HL-60 (cell line): ENCODE measurements at regions not wholly inside any gene's neighbourhood (a gene's known extent, or its start where the extent isn't known, plus 50 kb on each side); places are given as distances from the start of the nearest gene placed in this dataset.

ENCODE experiments used
- DNase-seq, 2 experiments: peaks; one replicate each; pipeline ENCODE4 v3.0.0-alpha.2; 2010 to 2020; ENCODE audit warnings: low read depth in 1 of 2, low spot score in 1 of 2
- H3K27ac ChIP-seq: fragments of 250-450 bp; sonication (Bioruptor Pico); replicated peaks from 2 replicates; pipeline ENCODE4 v1.5.1; 2020; ENCODE audit warnings: mild to moderate bottlenecking, moderate library complexity
- H3K27me3 ChIP-seq: fragments of 250-450 bp; sonication (Bioruptor Pico); 2 replicates; pipeline ENCODE4 v1.5.1; 2021; ENCODE audit warnings: mild to moderate bottlenecking, moderate library complexity; ENCODE audit not compliant: insufficient read depth, poor library complexity, severe bottlenecking
- H3K4me3 ChIP-seq: replicated peaks from 2 replicates; pipeline ENCODE4 v1.5.1; 2011; ENCODE audit warnings: mild to moderate bottlenecking, control low read depth, low read length; ENCODE audit not compliant: insufficient read depth
- GABPA ChIP-seq: IDR thresholded peaks from 2 replicates; pipeline ENCODE4 v1.6.1; 2012; ENCODE audit warnings: low read depth
- POLR2AphosphoS5 ChIP-seq: IDR thresholded peaks from 2 replicates; pipeline ENCODE4 v1.6.1; 2012; ENCODE audit warnings: low read depth
- SPI1 ChIP-seq: IDR thresholded peaks from 2 replicates; pipeline ENCODE4 v1.6.1; 2012; ENCODE audit warnings: low read depth, mild to moderate bottlenecking, borderline replicate concordance
- TF ChIP-seq, protein P1 (sequence below): IDR thresholded peaks from 2 replicates; pipeline ENCODE4 v1.6.1; 2012; ENCODE audit warnings: low read depth; ENCODE audit not compliant: insufficient replicate concordance
- TF ChIP-seq, protein P2 (sequence below): IDR thresholded peaks from one replicate; pipeline ENCODE4 v1.5.1; 2011; ENCODE audit warnings: low read length, control low read depth, inconsistent platforms; ENCODE audit not compliant: insufficient read depth

DNA sequence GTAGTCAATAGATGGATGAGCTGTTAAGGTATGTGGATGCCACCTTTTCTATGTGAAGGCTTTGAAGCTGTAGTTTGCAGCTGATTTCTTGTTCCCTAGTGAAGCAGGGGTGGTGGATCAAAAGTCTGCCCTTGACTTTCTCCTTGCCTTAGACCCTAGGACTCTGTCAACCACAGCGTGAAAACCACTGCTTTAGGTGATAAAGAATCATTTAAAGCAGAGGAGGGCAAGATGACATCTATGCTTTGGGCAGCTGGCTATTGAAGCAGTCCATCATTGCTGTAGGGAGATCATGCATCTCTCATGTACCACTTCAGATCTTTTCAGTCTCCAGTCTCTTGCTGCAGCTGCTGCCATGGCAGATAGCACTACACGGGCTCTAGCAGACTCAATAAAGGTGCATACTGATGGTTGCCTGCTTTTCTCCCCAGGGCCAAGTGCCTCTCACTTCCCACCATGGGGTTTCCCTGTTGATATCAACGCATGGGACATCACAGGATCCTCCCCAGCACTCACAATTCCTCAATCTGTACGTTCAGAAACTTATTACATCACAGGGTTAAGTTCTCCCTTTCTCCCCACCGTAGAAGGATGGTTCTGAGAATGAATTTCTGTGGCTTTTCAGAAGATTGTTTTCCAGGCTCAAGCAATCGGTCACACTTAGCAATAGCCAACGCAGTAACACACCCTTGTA is 122.0 kb upstream of the STMND1 start:
- no peak for DNase-seq

DNA sequence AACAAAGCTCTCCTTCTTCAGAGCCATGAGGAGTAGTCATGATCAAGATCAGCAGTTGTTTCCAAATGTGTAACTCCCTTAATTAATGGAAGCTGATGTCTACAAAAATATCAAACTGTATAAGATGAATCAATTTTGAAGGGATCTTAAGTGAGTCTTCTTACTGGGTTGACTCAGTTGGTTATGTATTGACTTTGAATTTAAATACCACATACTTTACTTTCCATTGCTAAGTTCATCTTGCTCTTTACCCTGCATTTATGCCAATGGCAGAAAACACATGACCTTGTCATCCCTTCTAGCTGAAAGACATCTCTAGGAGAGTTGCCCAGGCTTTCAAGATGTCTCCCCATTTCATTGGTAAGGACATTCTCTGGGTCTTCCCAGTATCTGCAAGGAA is 123.2 kb upstream of the STMND1 start:
- DNase-seq = no peak
- Histone ChIP-seq H3K4me3 (no peak overlapping the region), H3K27ac (no peak overlapping the region), H3K27me3 (no peaks in the 10 kb centered on the region)
- TF ChIP-seq, protein P1, sequence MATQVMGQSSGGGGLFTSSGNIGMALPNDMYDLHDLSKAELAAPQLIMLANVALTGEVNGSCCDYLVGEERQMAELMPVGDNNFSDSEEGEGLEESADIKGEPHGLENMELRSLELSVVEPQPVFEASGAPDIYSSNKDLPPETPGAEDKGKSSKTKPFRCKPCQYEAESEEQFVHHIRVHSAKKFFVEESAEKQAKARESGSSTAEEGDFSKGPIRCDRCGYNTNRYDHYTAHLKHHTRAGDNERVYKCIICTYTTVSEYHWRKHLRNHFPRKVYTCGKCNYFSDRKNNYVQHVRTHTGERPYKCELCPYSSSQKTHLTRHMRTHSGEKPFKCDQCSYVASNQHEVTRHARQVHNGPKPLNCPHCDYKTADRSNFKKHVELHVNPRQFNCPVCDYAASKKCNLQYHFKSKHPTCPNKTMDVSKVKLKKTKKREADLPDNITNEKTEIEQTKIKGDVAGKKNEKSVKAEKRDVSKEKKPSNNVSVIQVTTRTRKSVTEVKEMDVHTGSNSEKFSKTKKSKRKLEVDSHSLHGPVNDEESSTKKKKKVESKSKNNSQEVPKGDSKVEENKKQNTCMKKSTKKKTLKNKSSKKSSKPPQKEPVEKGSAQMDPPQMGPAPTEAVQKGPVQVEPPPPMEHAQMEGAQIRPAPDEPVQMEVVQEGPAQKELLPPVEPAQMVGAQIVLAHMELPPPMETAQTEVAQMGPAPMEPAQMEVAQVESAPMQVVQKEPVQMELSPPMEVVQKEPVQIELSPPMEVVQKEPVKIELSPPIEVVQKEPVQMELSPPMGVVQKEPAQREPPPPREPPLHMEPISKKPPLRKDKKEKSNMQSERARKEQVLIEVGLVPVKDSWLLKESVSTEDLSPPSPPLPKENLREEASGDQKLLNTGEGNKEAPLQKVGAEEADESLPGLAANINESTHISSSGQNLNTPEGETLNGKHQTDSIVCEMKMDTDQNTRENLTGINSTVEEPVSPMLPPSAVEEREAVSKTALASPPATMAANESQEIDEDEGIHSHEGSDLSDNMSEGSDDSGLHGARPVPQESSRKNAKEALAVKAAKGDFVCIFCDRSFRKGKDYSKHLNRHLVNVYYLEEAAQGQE = no peak
- TF ChIP-seq SPI1 = no peak
- no peak for TF ChIP-seq POLR2AphosphoS5
- TF ChIP-seq GABPA = no peak
- TF ChIP-seq, protein P2, sequence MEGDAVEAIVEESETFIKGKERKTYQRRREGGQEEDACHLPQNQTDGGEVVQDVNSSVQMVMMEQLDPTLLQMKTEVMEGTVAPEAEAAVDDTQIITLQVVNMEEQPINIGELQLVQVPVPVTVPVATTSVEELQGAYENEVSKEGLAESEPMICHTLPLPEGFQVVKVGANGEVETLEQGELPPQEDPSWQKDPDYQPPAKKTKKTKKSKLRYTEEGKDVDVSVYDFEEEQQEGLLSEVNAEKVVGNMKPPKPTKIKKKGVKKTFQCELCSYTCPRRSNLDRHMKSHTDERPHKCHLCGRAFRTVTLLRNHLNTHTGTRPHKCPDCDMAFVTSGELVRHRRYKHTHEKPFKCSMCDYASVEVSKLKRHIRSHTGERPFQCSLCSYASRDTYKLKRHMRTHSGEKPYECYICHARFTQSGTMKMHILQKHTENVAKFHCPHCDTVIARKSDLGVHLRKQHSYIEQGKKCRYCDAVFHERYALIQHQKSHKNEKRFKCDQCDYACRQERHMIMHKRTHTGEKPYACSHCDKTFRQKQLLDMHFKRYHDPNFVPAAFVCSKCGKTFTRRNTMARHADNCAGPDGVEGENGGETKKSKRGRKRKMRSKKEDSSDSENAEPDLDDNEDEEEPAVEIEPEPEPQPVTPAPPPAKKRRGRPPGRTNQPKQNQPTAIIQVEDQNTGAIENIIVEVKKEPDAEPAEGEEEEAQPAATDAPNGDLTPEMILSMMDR = no peak

More for the DNA sequence above, 122.0 kb upstream of the STMND1 start:
- no peak overlapping the region for H3K4me3 ChIP-seq
- peaks cover 5% of the 10 kb centered on the region for H3K27me3 ChIP-seq
- TF ChIP-seq GABPA (no peak), POLR2AphosphoS5 (no peak), SPI1 (no peak)
- H3K27ac ChIP-seq = no peak overlapping the region

DNA sequence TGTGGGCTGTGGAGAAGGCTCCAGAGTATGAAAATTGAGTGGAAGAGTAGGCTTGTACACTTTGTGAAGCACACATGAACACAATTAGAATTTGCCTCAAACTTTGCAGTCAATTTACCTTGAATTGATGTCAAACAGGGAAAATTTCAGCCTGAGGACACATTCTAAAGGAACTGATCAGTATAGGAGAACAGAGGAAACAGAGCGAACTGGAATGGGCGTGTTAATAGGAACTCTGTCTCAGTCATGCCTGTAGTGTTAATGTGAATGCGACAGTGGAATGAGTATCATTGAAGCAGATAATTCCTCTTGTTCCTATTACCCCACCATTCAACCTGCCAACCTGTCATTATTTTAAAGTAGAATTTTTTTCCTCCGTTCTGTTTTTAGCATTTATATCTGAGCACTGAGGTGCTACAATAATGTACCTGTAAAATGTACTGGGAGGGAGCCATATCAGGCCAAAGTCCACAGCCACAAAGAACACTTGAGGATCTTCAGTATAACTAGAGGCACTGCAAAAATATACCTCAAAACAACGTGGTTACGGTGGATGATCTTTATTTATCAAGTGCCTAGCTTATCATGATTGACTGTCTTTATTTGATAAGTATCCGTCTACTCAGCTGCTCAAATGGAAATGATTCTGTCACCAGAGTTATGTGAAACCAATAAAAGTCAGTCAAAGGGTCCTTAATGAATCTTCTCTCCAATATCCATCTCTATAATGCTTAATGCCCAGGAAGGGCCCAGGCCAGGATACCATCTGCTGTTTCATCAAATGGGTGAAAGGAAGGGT is 125.3 kb upstream of the STMND1 start:
- no peaks in the 10 kb centered on the region for H3K27me3 ChIP-seq
- no peak for DNase-seq

More for the DNA sequence above, 125.3 kb upstream of the STMND1 start:
- TF ChIP-seq, protein P2 = no peak
- TF ChIP-seq GABPA = no peak
- no peak for TF ChIP-seq SPI1
- no peak for TF ChIP-seq POLR2AphosphoS5
- TF ChIP-seq, protein P1 = no peak
- Histone ChIP-seq H3K27ac (no peak overlapping the region), H3K4me3 (no peak overlapping the region)
